DND-41 (cell line): ENCODE measurements at regions not wholly inside any gene's neighbourhood (a gene's known extent, or its start where the extent isn't known, plus 50 kb on each side); places are given as distances from the start of the nearest gene placed in this dataset.

Experiments
- CTCF ChIP-seq: IDR thresholded peaks from 2 replicates; pipeline ENCODE4 v1.5.1; 2012; ENCODE audit warnings: borderline replicate concordance, low read length, moderate library complexity, mild to moderate bottlenecking; ENCODE audit not compliant: poor library complexity, severe bottlenecking; ENCODE audit errors: extremely low read depth
- EZH2 ChIP-seq: IDR thresholded peaks from 3 replicates; pipeline ENCODE4 v1.6.1; 2012; ENCODE audit warnings: borderline replicate concordance, low read depth, mild to moderate bottlenecking, moderate library complexity, low read length, inconsistent platforms; ENCODE audit not compliant: severe bottlenecking

- TF ChIP-seq CTCF (no peak), EZH2 (no peak)
These were observed 66.7 kb upstream of the ZNF536 start for GRCh38 chr19:30305346-30306060.
